Stomach (tissue), 4 donors: ENCODE measurements at regions not wholly inside any gene's neighbourhood (a gene's known extent, or its start where the extent isn't known, plus 50 kb on each side); places are given as distances from the start of the nearest gene placed in this dataset.

Source experiments
- POLR2A ChIP-seq, 4 donors: fragments of 450-650 bp; IDR thresholded peaks; one replicate each; pipeline ENCODE4 v1.6.1; 2016; ENCODE audit warnings: antibody characterized with exemption in 4 of 4, control low read depth in 2 of 4, mild to moderate bottlenecking in 1 of 4, moderate library complexity in 1 of 4
- POLR2AphosphoS5 ChIP-seq, 3 donors: sonication (generic); formaldehyde crosslinking; IDR thresholded peaks; one replicate each; pipeline ENCODE4 v1.6.1; 2016; ENCODE audit warnings: antibody characterized with exemption in 3 of 3
- TF ChIP-seq, protein P1 (sequence below), 7 experiments: fragments of 450-650 bp in 4 of 7; fragments of 200-600 bp in 3 of 7; sonication (generic) in 3 of 7; IDR thresholded peaks; one replicate each; pipeline ENCODE4 v1.5.1; 2016 to 2019; ENCODE audit warnings: antibody characterized with exemption in 7 of 7, control low read depth in 2 of 7, mild to moderate bottlenecking in 1 of 7

DNA sequence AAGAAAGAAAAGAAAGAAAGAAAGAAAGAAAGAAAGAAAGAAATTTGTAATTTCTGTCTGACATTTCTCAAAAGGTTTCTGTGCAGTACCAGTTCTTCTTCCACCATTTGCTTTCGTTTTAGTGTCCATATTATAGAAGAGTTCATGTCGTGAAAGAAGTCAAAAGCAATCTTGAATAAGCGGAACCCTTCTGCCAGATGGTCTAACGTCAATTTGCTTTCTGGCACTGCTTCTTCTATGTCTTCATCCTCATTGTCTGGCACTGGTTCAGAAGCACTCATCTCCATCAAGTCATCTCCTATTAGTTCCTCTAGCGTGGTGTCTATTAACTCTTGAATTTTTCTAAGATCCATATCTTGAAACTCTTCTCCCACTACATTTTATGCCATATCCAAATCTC, 170.0 kb upstream of the KCTD3 start:
- TF ChIP-seq, protein P1, sequence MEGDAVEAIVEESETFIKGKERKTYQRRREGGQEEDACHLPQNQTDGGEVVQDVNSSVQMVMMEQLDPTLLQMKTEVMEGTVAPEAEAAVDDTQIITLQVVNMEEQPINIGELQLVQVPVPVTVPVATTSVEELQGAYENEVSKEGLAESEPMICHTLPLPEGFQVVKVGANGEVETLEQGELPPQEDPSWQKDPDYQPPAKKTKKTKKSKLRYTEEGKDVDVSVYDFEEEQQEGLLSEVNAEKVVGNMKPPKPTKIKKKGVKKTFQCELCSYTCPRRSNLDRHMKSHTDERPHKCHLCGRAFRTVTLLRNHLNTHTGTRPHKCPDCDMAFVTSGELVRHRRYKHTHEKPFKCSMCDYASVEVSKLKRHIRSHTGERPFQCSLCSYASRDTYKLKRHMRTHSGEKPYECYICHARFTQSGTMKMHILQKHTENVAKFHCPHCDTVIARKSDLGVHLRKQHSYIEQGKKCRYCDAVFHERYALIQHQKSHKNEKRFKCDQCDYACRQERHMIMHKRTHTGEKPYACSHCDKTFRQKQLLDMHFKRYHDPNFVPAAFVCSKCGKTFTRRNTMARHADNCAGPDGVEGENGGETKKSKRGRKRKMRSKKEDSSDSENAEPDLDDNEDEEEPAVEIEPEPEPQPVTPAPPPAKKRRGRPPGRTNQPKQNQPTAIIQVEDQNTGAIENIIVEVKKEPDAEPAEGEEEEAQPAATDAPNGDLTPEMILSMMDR (IDR thresholded peaks at IDR 0.05), result no peak
- TF ChIP-seq POLR2A (IDR thresholded peaks at IDR 0.05) (no peak), POLR2AphosphoS5 (IDR thresholded peaks at IDR 0.05) (no peak)
